ENCODE measurements at regions not wholly inside any gene's neighbourhood (a gene's known extent, or its start where the extent isn't known, plus 50 kb on each side); places are given as distances from the start of the nearest gene placed in this dataset.

GRCh38 chr2:4412637-4413187 is 709.3 kb downstream of the DCDC2C start:
- no peaks in the 10 kb centered on the region for H3K36me3 ChIP-seq (ENCODE audit: control insufficient read depth, low read length)
- no peak overlapping the region for H3K4me3 ChIP-seq (ENCODE audit: low read length)
- no peaks in the 10 kb centered on the region for H3K4me1 ChIP-seq (ENCODE audit: control insufficient read depth, low read length)
- no peak overlapping the region for H3K4me2 ChIP-seq (ENCODE audit: low read length)
- H3K79me2 ChIP-seq (ENCODE audit: control insufficient read depth, low read length), result no peaks in the 10 kb centered on the region
- H4K20me1 ChIP-seq (ENCODE audit: control insufficient read depth, insufficient read depth, low read depth, low read length), result no peaks in the 10 kb centered on the region
- no peaks in the 10 kb centered on the region for H3K9me2 ChIP-seq (replicated peaks; ENCODE audit: control insufficient read depth, low read length)
- no peaks in the 10 kb centered on the region for H3F3A ChIP-seq (ENCODE audit: control insufficient read depth, insufficient read depth)
- TF ChIP-seq EZH2phosphoT487 (IDR thresholded peaks at IDR 0.05; ENCODE audit: borderline replicate concordance, low read length) (no peak), CTCF (IDR thresholded peaks at IDR 0.05; ENCODE audit: low read depth, low read length, poor library complexity, severe bottlenecking) (no peak)
- H3K27me3 ChIP-seq (ENCODE audit: control insufficient read depth, low read length), result no peaks in the 10 kb centered on the region
- H3K9me3 ChIP-seq (ENCODE audit: control insufficient read depth, insufficient read depth, low read length), result no peaks in the 10 kb centered on the region
- no peak overlapping the region for H3K27ac ChIP-seq (ENCODE audit: low read depth, low read length)

GRCh38 chr2:4415171-4415570 is 711.8 kb downstream of the DCDC2C start:
- no peaks in the 10 kb centered on the region for H4K20me1 ChIP-seq (ENCODE audit: control insufficient read depth, insufficient read depth, low read depth, low read length)

GRCh38 chr2:4415810-4416413 is 712.5 kb downstream of the DCDC2C start:
- no peaks in the 10 kb centered on the region for H3K79me2 ChIP-seq (ENCODE audit: control insufficient read depth, low read length)
- no peak overlapping the region for H3K4me3 ChIP-seq (ENCODE audit: low read length)
- H4K20me1 ChIP-seq (ENCODE audit: control insufficient read depth, insufficient read depth, low read depth, low read length), result no peaks in the 10 kb centered on the region
- H3K4me2 ChIP-seq (ENCODE audit: low read length), result no peak overlapping the region
- H3K9me2 ChIP-seq (replicated peaks; ENCODE audit: control insufficient read depth, low read length), result no peaks in the 10 kb centered on the region
- H3K27ac ChIP-seq (ENCODE audit: low read depth, low read length), result no peak overlapping the region
- no peaks in the 10 kb centered on the region for H3K4me1 ChIP-seq (ENCODE audit: control insufficient read depth, low read length)
- no peaks in the 10 kb centered on the region for H3K27me3 ChIP-seq (ENCODE audit: control insufficient read depth, low read length)
- H3F3A ChIP-seq (ENCODE audit: control insufficient read depth, insufficient read depth), result no peaks in the 10 kb centered on the region
- no peaks in the 10 kb centered on the region for H3K36me3 ChIP-seq (ENCODE audit: control insufficient read depth, low read length)
- TF ChIP-seq CTCF (IDR thresholded peaks at IDR 0.05; ENCODE audit: low read depth, low read length, poor library complexity, severe bottlenecking), result no peak
- TF ChIP-seq EZH2phosphoT487 (IDR thresholded peaks at IDR 0.05; ENCODE audit: borderline replicate concordance, low read length), result no peak
- H3K9me3 ChIP-seq (ENCODE audit: control insufficient read depth, insufficient read depth, low read length), result no peaks in the 10 kb centered on the region

More at GRCh38 chr2:4415171-4415570, 711.8 kb downstream of the DCDC2C start:
- H3K4me1 ChIP-seq (ENCODE audit: control insufficient read depth, low read length), result no peaks in the 10 kb centered on the region
- no peak overlapping the region for H3K4me2 ChIP-seq (ENCODE audit: low read length)
- no peaks in the 10 kb centered on the region for H3K79me2 ChIP-seq (ENCODE audit: control insufficient read depth, low read length)
- no peaks in the 10 kb centered on the region for H3F3A ChIP-seq (ENCODE audit: control insufficient read depth, insufficient read depth)
- H3K9me3 ChIP-seq (ENCODE audit: control insufficient read depth, insufficient read depth, low read length), result no peaks in the 10 kb centered on the region
- no peaks in the 10 kb centered on the region for H3K27me3 ChIP-seq (ENCODE audit: control insufficient read depth, low read length)
- H3K36me3 ChIP-seq (ENCODE audit: control insufficient read depth, low read length), result no peaks in the 10 kb centered on the region
- no peak overlapping the region for H3K4me3 ChIP-seq (ENCODE audit: low read length)
- TF ChIP-seq EZH2phosphoT487 (IDR thresholded peaks at IDR 0.05; ENCODE audit: borderline replicate concordance, low read length) (no peak), CTCF (IDR thresholded peaks at IDR 0.05; ENCODE audit: low read depth, low read length, poor library complexity, severe bottlenecking) (no peak)
- no peaks in the 10 kb centered on the region for H3K9me2 ChIP-seq (replicated peaks; ENCODE audit: control insufficient read depth, low read length)
- no peak overlapping the region for H3K27ac ChIP-seq (ENCODE audit: low read depth, low read length)
